Endometrial microvascular endothelial cells (primary cell): ENCODE measurements at regions not wholly inside any gene's neighbourhood (a gene's known extent, or its start where the extent isn't known, plus 50 kb on each side); places are given as distances from the start of the nearest gene placed in this dataset.

Source experiments
- in situ Hi-C: cut with HindIII; loops from 2 replicates; pipeline ENCODE4 v1.10.0; 2017; ENCODE audit warnings: low sequenced_read_pairs, low pct_unique_long_range_greater_than_20kb; ENCODE audit errors: inconsistent ontology term

GRCh38 chr10:3693022-3693697, 91.8 kb downstream of the KLF6 start:
- in situ Hi-C loops = no loop called here

- in situ Hi-C loops = no loop called here
These were observed 92.5 kb downstream of the KLF6 start for GRCh38 chr10:3692387-3692999.

- in situ Hi-C loops = no loop called here
These were observed 93.5 kb downstream of the KLF6 start for GRCh38 chr10:3691482-3691881.

GRCh38 chr10:3689871-3690510, 95.0 kb downstream of the KLF6 start:
- in situ Hi-C loops = no loop called here

- in situ Hi-C loops = no loop called here
These were observed 97.4 kb downstream of the KLF6 start for GRCh38 chr10:3687510-3688081.

GRCh38 chr10:3685384-3685783, 99.6 kb downstream of the KLF6 start:
- in situ Hi-C loops = no loop called here

- in situ Hi-C loops = no loop called here
These were observed 100.1 kb downstream of the KLF6 start for GRCh38 chr10:3684891-3685290.

- in situ Hi-C loops = no loop called here
These were observed 101.4 kb downstream of the KLF6 start for GRCh38 chr10:3683560-3683959.

GRCh38 chr10:3682745-3683144, 102.3 kb downstream of the KLF6 start:
- in situ Hi-C loops = no loop called here

GRCh38 chr10:3681642-3682554, 103.1 kb downstream of the KLF6 start:
- in situ Hi-C loops = no loop called here

GRCh38 chr10:3679950-3680629, 104.9 kb downstream of the KLF6 start:
- in situ Hi-C loops = no loop called here

- in situ Hi-C loops = no loop called here
These were observed 106.3 kb downstream of the KLF6 start for GRCh38 chr10:3678629-3679227.

GRCh38 chr10:3676564-3676963, 108.4 kb downstream of the KLF6 start:
- in situ Hi-C loops = no loop called here

GRCh38 chr10:3672220-3672619, 112.8 kb downstream of the KLF6 start:
- in situ Hi-C loops = no loop called here

GRCh38 chr10:3671386-3671955, 113.5 kb downstream of the KLF6 start:
- in situ Hi-C loops = no loop called here

GRCh38 chr10:3668966-3669330, 116.1 kb downstream of the KLF6 start:
- in situ Hi-C loops = no loop called here

GRCh38 chr10:3668276-3668965, 116.6 kb downstream of the KLF6 start:
- in situ Hi-C loops = no loop called here
